Skeletal muscle tissue (tissue), 3 donors: ENCODE measurements at regions not wholly inside any gene's neighbourhood (a gene's known extent, or its start where the extent isn't known, plus 50 kb on each side); places are given as distances from the start of the nearest gene placed in this dataset.

Experiments used
- H3K27ac ChIP-seq: one replicate; pipeline ENCODE4 v1.7.0; 2013; ENCODE audit warnings: mild to moderate bottlenecking, low read depth, low read length, inconsistent platforms
- H3K27me3 ChIP-seq, 3 donors: one replicate each; pipeline ENCODE4 v1.7.0; 2013; ENCODE audit warnings: low read length in 3 of 3; ENCODE audit not compliant: control insufficient read depth in 3 of 3, insufficient read depth in 3 of 3
- H3K36me3 ChIP-seq, 3 donors: one replicate each; pipeline ENCODE4 v1.7.0; 2013; ENCODE audit warnings: low read length in 3 of 3; ENCODE audit not compliant: control insufficient read depth in 3 of 3, insufficient read depth in 3 of 3
- H3K4me1 ChIP-seq, 3 donors: one replicate each; pipeline ENCODE4 v1.7.0; 2013; ENCODE audit warnings: low read length in 3 of 3, mild to moderate bottlenecking in 3 of 3; ENCODE audit not compliant: control insufficient read depth in 3 of 3, insufficient read depth in 3 of 3
- H3K4me3 ChIP-seq, 3 donors: one replicate each; pipeline ENCODE4 v1.7.0; 2013; ENCODE audit warnings: low read length in 3 of 3
- H3K9ac ChIP-seq, 3 donors: one replicate each; pipeline ENCODE4 v1.7.0; 2013; ENCODE audit warnings: low read length in 3 of 3, mild to moderate bottlenecking in 3 of 3, moderate library complexity in 2 of 3, low read depth in 1 of 3
- H3K9me3 ChIP-seq, 3 donors: one replicate each; pipeline ENCODE4 v1.7.0; 2013; ENCODE audit warnings: low read length in 3 of 3; ENCODE audit not compliant: control insufficient read depth in 3 of 3
- donor health status: Osteomylitis.

GRCh38 chr14:83463500-83464098, 1929.9 kb upstream of the SEL1L start:
- Histone ChIP-seq H3K9me3 (peaks cover 0 to 3% (median 0%) of the 10 kb centered on the region in 3 donors), H3K27me3 (no peaks in the 10 kb centered on the region), H3K36me3 (no peaks in the 10 kb centered on the region), H3K4me3 (no peak overlapping the region), H3K4me1 (no peaks in the 10 kb centered on the region), H3K9ac (no peak overlapping the region), H3K27ac (no peak overlapping the region)

DNA sequence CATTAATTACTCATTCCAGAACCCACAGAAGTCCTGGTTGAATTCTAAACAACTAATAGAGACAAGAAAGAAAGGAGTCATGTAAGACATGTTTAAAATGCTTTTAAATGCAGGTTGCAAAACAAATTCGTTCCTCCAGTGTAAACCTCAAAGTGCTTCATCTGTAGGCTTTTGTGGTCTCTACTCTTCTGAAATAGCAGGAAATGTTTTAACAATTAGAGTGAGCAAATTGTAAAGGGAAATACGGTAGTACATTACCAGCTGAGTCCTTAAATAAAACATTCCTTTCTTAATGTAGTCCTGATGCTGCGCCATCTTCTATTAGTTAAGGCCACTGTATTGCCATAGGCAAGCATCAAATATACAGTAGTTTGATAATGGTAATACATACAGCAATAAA, 1934.2 kb upstream of the SEL1L start:
- Histone ChIP-seq H3K9ac (no peak overlapping the region), H3K4me3 (no peak overlapping the region), H3K9me3 (no peaks in the 10 kb centered on the region), H3K27ac (no peak overlapping the region), H3K27me3 (no peaks in the 10 kb centered on the region), H3K4me1 (no peaks in the 10 kb centered on the region), H3K36me3 (no peaks in the 10 kb centered on the region)

- Histone ChIP-seq H3K9me3 (no peaks in the 10 kb centered on the region), H3K9ac (no peak overlapping the region), H3K4me3 (no peak overlapping the region), H3K27me3 (no peaks in the 10 kb centered on the region), H3K36me3 (no peaks in the 10 kb centered on the region), H3K27ac (no peak overlapping the region), H3K4me1 (no peaks in the 10 kb centered on the region)
Observed at GRCh38 chr14:83470466-83470865, 1936.8 kb upstream of the SEL1L start.

DNA sequence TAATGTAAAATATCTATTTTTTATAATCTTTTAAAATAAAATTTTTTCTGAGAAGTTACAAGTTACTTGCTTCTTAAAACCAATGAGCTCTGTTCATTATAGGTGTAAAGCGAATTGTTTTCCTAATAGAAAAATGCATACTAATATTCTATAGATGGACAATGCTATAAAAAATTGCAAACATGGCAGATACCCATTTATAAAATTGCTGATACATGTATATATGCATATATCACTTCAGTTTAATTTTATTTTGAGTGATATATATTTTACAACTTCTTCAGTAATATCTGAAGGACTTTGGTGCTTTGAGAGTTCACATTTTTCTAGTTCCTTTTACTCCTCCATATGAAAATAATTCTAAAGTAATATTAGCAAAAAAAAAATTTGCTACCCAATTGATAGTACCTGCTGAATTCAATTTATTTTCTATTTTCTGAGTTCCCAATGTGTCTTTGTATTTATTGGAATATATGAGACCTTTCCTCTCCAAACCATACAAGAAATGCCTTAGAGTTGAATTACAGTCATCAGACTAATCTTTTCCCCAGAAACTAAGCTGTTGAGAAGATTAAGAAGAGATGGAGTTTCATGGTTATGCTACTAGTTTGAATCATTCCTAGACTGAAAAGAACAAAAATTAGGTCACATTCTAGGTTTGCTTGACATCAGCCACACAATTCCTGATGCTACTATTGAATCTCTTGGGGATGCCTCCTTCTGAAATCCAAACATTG, 1937.5 kb upstream of the SEL1L start:
- H3K27me3 ChIP-seq, result no peaks in the 10 kb centered on the region
- H3K9me3 ChIP-seq, result no peaks in the 10 kb centered on the region
- H3K9ac ChIP-seq, result no peak overlapping the region
- H3K36me3 ChIP-seq, result no peaks in the 10 kb centered on the region
- H3K4me3 ChIP-seq, result no peak overlapping the region
- H3K4me1 ChIP-seq, result no peaks in the 10 kb centered on the region
- no peak overlapping the region for H3K27ac ChIP-seq

GRCh38 chr14:83473416-83474235, 1940.0 kb upstream of the SEL1L start:
- Histone ChIP-seq H3K36me3 (no peaks in the 10 kb centered on the region), H3K9me3 (no peaks in the 10 kb centered on the region), H3K4me3 (no peak overlapping the region)

GRCh38 chr14:83478741-83479140, 1945.1 kb upstream of the SEL1L start:
- no peak overlapping the region for H3K27ac ChIP-seq
- no peaks in the 10 kb centered on the region for H3K9me3 ChIP-seq
- H3K4me1 ChIP-seq, result no peaks in the 10 kb centered on the region
- no peak overlapping the region for H3K9ac ChIP-seq
- H3K36me3 ChIP-seq, result no peaks in the 10 kb centered on the region
- H3K4me3 ChIP-seq, result no peak overlapping the region
- no peaks in the 10 kb centered on the region for H3K27me3 ChIP-seq

More at GRCh38 chr14:83473416-83474235, 1940.0 kb upstream of the SEL1L start:
- no peaks in the 10 kb centered on the region for H3K4me1 ChIP-seq
- no peak overlapping the region for H3K27ac ChIP-seq
- H3K9ac ChIP-seq, result no peak overlapping the region
- H3K27me3 ChIP-seq, result no peaks in the 10 kb centered on the region

DNA sequence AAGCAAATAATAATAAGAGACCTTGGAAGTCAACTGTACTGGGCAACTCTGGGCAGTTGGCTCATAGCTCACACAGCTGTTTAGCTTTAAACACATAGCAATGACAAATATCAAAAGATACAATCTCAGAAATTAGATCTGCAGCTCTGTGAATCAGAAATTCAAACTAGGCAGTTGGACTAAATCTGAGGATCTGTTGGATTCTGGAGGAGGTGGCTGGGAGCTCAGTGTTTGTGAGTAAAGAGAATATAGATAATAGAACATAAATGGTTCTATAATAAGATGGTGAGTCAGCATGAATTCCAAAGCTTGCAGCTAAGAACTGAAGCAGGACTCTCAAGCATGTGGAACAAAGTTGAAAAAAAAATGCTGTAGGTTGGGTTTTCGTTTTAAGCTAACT, 1949.4 kb upstream of the SEL1L start:
- Histone ChIP-seq H3K36me3 (no peaks in the 10 kb centered on the region), H3K4me1 (no peaks in the 10 kb centered on the region), H3K27me3 (no peaks in the 10 kb centered on the region), H3K9ac (no peak overlapping the region), H3K27ac (no peak overlapping the region), H3K4me3 (no peak overlapping the region), H3K9me3 (no peaks in the 10 kb centered on the region)

GRCh38 chr14:83485591-83485990, 1951.9 kb upstream of the SEL1L start:
- Histone ChIP-seq H3K4me1 (no peaks in the 10 kb centered on the region), H3K27ac (no peak overlapping the region), H3K36me3 (no peaks in the 10 kb centered on the region), H3K4me3 (no peak overlapping the region), H3K27me3 (no peaks in the 10 kb centered on the region), H3K9me3 (no peaks in the 10 kb centered on the region), H3K9ac (no peak overlapping the region)

DNA sequence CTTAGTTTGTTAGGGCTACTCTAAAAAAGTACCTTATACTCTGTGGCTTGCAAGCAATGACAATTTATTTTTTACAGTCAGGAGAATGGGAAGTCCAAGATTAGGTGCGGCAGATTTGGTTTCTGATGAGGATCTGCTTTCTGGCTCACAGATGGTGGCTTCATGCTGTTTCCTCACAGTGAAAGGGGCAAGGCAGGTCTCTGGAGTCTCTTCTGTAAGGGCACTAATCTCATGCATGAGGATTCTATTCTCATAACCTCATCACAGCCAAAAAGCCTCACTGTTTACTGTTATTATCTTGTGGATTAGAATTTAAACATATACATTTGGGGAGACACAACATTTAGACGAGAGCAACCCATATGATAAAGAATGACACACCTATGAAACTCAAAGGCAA, 1957.4 kb upstream of the SEL1L start:
- Histone ChIP-seq H3K27ac (no peak overlapping the region), H3K9ac (no peak overlapping the region), H3K36me3 (no peaks in the 10 kb centered on the region), H3K4me1 (no peaks in the 10 kb centered on the region), H3K9me3 (no peaks in the 10 kb centered on the region), H3K27me3 (no peaks in the 10 kb centered on the region), H3K4me3 (no peak overlapping the region)

- H3K9ac ChIP-seq, result no peak overlapping the region
- no peaks in the 10 kb centered on the region for H3K9me3 ChIP-seq
- H3K36me3 ChIP-seq, result no peaks in the 10 kb centered on the region
- no peaks in the 10 kb centered on the region for H3K4me1 ChIP-seq
- H3K27me3 ChIP-seq, result no peaks in the 10 kb centered on the region
- no peak overlapping the region for H3K4me3 ChIP-seq
- no peak overlapping the region for H3K27ac ChIP-seq
Observed at GRCh38 chr14:83520837-83521236, 1987.2 kb upstream of the SEL1L start.
